ENCODE measurements at regions not wholly inside any gene's neighbourhood (a gene's known extent, or its start where the extent isn't known, plus 50 kb on each side); places are given as distances from the start of the nearest gene placed in this dataset.

DNA sequence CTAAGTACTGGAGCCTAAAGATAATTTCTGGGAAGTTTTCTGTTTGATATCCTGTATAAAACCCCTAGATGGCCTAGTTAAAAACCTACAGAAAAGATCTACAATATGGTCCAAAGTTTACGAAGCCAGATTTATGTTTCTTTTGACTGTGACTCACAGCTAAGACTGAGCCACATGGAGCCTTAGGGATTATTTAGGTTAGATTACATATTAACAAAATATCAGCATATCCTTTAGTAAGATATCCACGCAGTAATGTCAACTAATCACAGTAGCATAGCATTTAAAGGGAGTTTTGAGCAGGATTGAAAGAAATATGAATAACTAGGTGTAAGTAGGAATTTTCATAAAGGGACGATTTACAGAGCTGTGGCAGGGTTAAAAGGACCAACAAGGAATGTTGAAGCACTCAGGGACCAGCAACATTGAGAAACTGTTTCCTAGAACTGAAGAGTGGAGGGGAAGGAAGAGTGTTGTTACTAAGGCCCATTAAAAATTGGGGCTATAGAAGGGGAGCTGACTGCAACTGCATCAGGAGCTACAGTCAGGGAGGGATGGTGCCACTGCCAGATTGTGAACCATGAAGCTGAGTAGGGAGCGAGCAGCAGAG is 155.5 kb downstream of the DACT1 start:
- 90% methylated on average over 2 of the region's 4 CpGs for WGBS (ENCODE audit: insufficient coverage)
- Histone ChIP-seq H3K36me3 (replicated peaks in 1 of 2; ENCODE audit: control insufficient read depth in 1 of 2, insufficient read depth in 2 of 2, low read length in 2 of 2) (no peaks in the 10 kb centered on the region), H4K20me1 (ENCODE audit: insufficient read depth, low read length) (no peaks in the 10 kb centered on the region), H3K9me3 (replicated peaks in 1 of 2; ENCODE audit: control insufficient read depth in 1 of 2, insufficient read depth in 1 of 2, low read length in 2 of 2) (no peaks in the 10 kb centered on the region), H3K4me1 (ENCODE audit: control insufficient read depth in 1 of 2, insufficient read depth in 2 of 2, low read length in 2 of 2) (no peaks in the 10 kb centered on the region), H3K4me3 (replicated peaks in 1 of 3; ENCODE audit: low read depth in 2 of 3, low read length in 3 of 3) (no peak overlapping the region), H3K9ac (ENCODE audit: insufficient read depth, low read length, poor library complexity, severe bottlenecking) (no peak overlapping the region), H3K4me2 (replicated peaks; ENCODE audit: extremely low read depth, low read length, poor library complexity, severe bottlenecking) (no peak overlapping the region), H2AFZ (ENCODE audit: insufficient read depth, low read depth, low read length, poor library complexity, severe bottlenecking) (no peak overlapping the region), H3K79me2 (ENCODE audit: insufficient read depth, low read length) (no peaks in the 10 kb centered on the region), H3K27ac (ENCODE audit: low read depth in 1 of 2, low read length in 2 of 2) (no peak overlapping the region), H3K27me3 (ENCODE audit: control insufficient read depth in 2 of 2, insufficient read depth in 2 of 2, low read length in 2 of 2) (no peaks in the 10 kb centered on the region)
- no peaks in the 10 kb centered on the region for H3K36me3 Mint-ChIP-seq
- H3K4me1 Mint-ChIP-seq: peaks cover 8% of the 10 kb centered on the region
- peaks cover 0 to 3% (median 0%) of the 10 kb centered on the region in 3 donors for H3K27me3 Mint-ChIP-seq (ENCODE audit: low read depth in 3 of 3)
- TF ChIP-seq, protein P1, sequence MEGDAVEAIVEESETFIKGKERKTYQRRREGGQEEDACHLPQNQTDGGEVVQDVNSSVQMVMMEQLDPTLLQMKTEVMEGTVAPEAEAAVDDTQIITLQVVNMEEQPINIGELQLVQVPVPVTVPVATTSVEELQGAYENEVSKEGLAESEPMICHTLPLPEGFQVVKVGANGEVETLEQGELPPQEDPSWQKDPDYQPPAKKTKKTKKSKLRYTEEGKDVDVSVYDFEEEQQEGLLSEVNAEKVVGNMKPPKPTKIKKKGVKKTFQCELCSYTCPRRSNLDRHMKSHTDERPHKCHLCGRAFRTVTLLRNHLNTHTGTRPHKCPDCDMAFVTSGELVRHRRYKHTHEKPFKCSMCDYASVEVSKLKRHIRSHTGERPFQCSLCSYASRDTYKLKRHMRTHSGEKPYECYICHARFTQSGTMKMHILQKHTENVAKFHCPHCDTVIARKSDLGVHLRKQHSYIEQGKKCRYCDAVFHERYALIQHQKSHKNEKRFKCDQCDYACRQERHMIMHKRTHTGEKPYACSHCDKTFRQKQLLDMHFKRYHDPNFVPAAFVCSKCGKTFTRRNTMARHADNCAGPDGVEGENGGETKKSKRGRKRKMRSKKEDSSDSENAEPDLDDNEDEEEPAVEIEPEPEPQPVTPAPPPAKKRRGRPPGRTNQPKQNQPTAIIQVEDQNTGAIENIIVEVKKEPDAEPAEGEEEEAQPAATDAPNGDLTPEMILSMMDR (IDR thresholded peaks at IDR 0.05): no peak
- intact Hi-C loops (cut with micrococcal nuclease): no loop called here
- peak overlapping the region in 1 of 2 donors; percentile 6 for H3K4me3 Mint-ChIP-seq
- no peak for DNase-seq
- H3K9me3 Mint-ChIP-seq: peaks cover 0 to 6% (median 0%) of the 10 kb centered on the region in 7 donors
- H3K27ac Mint-ChIP-seq: no peak overlapping the region

DNA sequence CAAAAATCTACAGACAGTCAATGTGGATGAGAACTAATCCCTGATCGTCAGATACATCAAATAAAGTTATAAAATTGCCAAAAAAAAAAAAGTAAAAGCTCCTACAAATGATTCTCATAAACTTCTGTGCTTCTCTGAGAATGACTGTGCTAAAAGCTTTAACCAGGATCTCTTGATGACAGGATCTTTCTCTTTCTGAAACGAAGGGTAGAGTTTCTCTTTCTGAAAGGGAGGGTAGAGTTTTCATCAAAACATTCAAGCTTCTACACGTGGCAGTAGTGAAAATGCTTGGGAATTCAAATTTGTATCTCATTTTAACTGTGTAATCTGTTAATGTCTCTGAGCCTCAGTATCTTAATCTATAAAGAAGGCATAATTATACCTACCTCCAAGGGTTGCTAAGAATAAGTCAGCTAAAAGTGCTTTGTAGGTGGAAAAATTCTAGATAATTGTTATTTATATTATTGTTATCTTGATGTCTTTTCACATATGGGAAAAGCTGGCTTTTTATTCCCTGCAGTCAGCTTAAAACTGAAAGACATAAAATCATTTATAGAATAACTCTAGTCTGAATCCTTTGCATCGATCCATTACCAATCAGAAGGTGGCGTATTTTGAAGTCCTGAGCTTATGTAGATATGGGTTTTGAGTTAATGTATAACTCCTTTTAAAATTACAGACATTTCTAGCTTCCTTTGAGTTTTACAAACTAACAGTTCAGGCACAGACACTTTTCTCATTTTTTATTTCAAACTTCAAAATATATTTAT is 157.4 kb downstream of the DACT1 start:
- H3K27me3 ChIP-seq (ENCODE audit: control insufficient read depth in 2 of 2, insufficient read depth in 2 of 2, low read length in 2 of 2): no peaks in the 10 kb centered on the region
- no peak overlapping the region for H3K4me2 ChIP-seq (replicated peaks; ENCODE audit: extremely low read depth, low read length, poor library complexity, severe bottlenecking)
- no peaks in the 10 kb centered on the region for H3K36me3 ChIP-seq (replicated peaks in 1 of 2; ENCODE audit: control insufficient read depth in 1 of 2, insufficient read depth in 2 of 2, low read length in 2 of 2)
- intact Hi-C loops (cut with micrococcal nuclease): no loop called here
- H3K4me1 ChIP-seq (ENCODE audit: control insufficient read depth in 1 of 2, insufficient read depth in 2 of 2, low read length in 2 of 2): peaks cover 5 to 8% of the 10 kb centered on the region in 2 donors
- H3K4me1 Mint-ChIP-seq: peaks cover 14% of the 10 kb centered on the region
- no peaks in the 10 kb centered on the region for H4K20me1 ChIP-seq (ENCODE audit: insufficient read depth, low read length)
- H3K27ac ChIP-seq (ENCODE audit: low read depth in 1 of 2, low read length in 2 of 2): no peak overlapping the region
- H3K4me3 ChIP-seq (replicated peaks in 1 of 3; ENCODE audit: low read depth in 2 of 3, low read length in 3 of 3): no peak overlapping the region
- H3K9me3 ChIP-seq (replicated peaks in 1 of 2; ENCODE audit: control insufficient read depth in 1 of 2, insufficient read depth in 1 of 2, low read length in 2 of 2): no peaks in the 10 kb centered on the region
- no peak for DNase-seq
- no peaks in the 10 kb centered on the region for H3K36me3 Mint-ChIP-seq
- H3K79me2 ChIP-seq (ENCODE audit: insufficient read depth, low read length): no peaks in the 10 kb centered on the region
- H2AFZ ChIP-seq (ENCODE audit: insufficient read depth, low read depth, low read length, poor library complexity, severe bottlenecking): no peak overlapping the region
- peaks cover 0 to 6% (median 0%) of the 10 kb centered on the region in 7 donors for H3K9me3 Mint-ChIP-seq
- WGBS (ENCODE audit: insufficient coverage): no CpG with 5 or more reads among the region's 5 CpGs
- TF ChIP-seq, protein P1 (IDR thresholded peaks at IDR 0.05): no peak
- no peak overlapping the region for H3K9ac ChIP-seq (ENCODE audit: insufficient read depth, low read length, poor library complexity, severe bottlenecking)
- H3K4me3 Mint-ChIP-seq: no peak overlapping the region
- peaks cover 0 to 2% (median 0%) of the 10 kb centered on the region in 3 donors for H3K27me3 Mint-ChIP-seq (ENCODE audit: low read depth in 3 of 3)
- no peak overlapping the region for H3K27ac Mint-ChIP-seq

Measured in CD14-positive monocyte (primary cell).